Muscle layer of duodenum (tissue), 2 donors: ENCODE measurements at regions not wholly inside any gene's neighbourhood (a gene's known extent, or its start where the extent isn't known, plus 50 kb on each side); places are given as distances from the start of the nearest gene placed in this dataset.
A peak's percentile ranks its signal among the peaks of the same experiment; 100 is the strongest.

Experiments used
- H3K27ac ChIP-seq: one replicate; pipeline ENCODE4 v1.7.0; 2013; ENCODE audit warnings: mild to moderate bottlenecking, low read length
- H3K27me3 ChIP-seq: one replicate; pipeline ENCODE4 v1.7.0; 2013; ENCODE audit warnings: low read depth, mild to moderate bottlenecking, control low read depth, low read length
- H3K36me3 ChIP-seq, 2 donors: one replicate each; pipeline ENCODE4 v1.7.0; 2013; ENCODE audit warnings: low read length in 2 of 2, control low read depth in 1 of 2, mild to moderate bottlenecking in 1 of 2; ENCODE audit not compliant: insufficient read depth in 2 of 2, control insufficient read depth in 1 of 2
- H3K4me1 ChIP-seq, 2 donors: one replicate each; pipeline ENCODE4 v1.7.0; 2013; ENCODE audit warnings: low read length in 2 of 2, mild to moderate bottlenecking in 2 of 2, control low read depth in 1 of 2, moderate library complexity in 1 of 2; ENCODE audit not compliant: insufficient read depth in 2 of 2, control insufficient read depth in 1 of 2
- H3K4me3 ChIP-seq, 2 donors: one replicate each; pipeline ENCODE4 v1.7.0; 2013; ENCODE audit warnings: low read length in 2 of 2, low read depth in 1 of 2, mild to moderate bottlenecking in 1 of 2
- H3K9me3 ChIP-seq, 2 donors: one replicate each; pipeline ENCODE4 v1.7.0; 2013; ENCODE audit warnings: low read length in 2 of 2, control low read depth in 1 of 2, mild to moderate bottlenecking in 1 of 2; ENCODE audit not compliant: control insufficient read depth in 1 of 2
- donor health status: healthy.

DNA sequence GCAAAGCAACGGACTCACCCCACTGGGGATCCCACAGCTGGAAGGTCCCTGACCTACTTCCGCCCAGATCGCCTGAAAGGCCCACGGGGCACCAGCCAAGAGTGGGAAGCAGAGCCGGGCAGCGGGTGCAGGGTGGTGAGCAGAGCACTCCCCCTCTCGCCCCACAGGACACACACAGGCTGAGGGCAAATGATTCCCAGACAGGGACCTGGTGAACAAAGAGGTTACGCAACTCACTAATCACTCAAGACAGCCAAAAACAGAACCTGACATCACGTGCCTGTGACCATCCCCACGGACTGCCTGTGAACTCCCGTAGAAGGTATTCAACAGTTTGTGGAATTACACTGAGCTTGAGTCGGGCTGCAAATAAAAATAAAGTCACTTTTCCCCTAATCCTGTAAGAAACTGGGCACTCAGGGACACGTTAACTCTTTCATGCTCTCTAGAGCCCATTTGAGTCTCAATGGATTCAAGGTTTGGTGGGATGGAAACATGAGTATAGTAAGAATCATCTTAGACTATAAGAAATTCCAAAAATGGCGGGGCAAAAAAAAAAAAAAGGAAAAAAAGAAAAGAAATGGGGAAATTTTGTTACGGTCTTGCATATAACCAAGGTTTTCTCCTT, 396.1 kb downstream of the SOX9 start:
- no peak overlapping the region for H3K4me3 ChIP-seq
- H3K9me3 ChIP-seq: no peaks in the 10 kb centered on the region
- H3K4me1 ChIP-seq: peaks cover 0 to 7% of the 10 kb centered on the region in 2 donors
- H3K27ac ChIP-seq: no peak overlapping the region
- no peaks in the 10 kb centered on the region for H3K36me3 ChIP-seq
- H3K27me3 ChIP-seq: no peaks in the 10 kb centered on the region

DNA sequence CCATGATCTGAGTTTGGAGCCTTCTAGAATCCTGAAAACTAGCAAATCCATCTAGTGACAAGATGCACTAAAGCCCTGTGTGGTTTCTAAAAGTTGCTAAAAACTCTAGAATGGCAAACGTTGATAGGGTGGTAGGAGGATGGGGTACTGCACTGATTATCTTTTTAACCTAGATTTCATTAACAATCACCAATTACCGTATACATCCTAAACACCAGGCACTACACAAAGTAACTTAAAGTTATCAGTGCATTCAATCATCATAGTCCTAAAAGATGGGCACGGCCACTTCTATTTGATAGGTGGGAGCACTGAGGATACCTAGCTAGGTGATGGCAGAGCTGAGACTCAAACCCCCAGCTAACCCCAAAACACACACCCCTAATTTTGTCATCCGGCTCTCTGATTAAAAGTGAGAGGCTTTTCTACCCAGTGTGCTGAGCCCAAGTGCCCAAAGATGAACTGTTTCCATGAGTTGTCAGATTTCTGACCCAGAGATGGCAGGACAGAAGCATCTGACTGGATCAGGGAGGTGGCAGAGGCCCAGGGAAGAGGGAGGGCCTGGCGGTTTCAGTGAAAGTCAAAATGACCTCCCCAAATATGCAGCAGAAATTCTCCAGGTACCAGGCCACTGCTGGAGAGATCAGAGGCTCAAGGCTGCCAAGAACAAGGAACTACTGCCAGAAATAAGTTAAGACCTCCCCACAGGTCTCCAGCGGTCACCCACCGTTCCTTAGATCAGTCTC, 396.8 kb downstream of the SOX9 start:
- Histone ChIP-seq H3K9me3 (no peaks in the 10 kb centered on the region), H3K4me3 (no peak overlapping the region), H3K27me3 (no peaks in the 10 kb centered on the region), H3K36me3 (no peaks in the 10 kb centered on the region), H3K27ac (no peak overlapping the region), H3K4me1 (peaks cover 0 to 7% of the 10 kb centered on the region in 2 donors)

DNA sequence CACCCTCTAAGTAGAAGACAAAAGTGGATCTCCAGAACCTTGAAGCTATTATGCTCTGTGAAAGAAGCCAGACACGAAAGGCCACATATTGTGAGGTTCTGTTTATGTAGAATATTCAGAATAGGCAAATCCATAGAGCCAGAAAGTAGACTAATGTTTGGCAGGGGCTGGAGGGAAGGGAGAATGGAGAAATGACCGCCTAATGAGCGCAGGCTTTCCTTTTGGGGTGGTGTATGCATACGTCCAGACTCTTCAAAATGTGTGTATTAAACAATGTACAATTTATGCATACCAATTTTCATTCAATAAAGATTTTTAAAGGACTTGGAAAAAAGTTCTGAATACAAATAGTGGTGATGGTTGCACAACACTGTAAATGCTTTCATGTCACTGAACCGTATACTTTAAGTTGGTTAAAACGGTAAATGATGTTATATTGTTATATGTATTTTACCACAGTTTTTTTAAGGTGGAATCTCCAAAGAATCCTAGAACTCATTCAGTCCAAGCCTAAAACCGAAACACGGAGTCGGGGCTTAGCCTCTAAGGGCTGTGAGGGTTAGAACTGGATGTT, 397.4 kb downstream of the SOX9 start:
- no peaks in the 10 kb centered on the region for H3K36me3 ChIP-seq
- H3K4me1 ChIP-seq: peaks cover 0 to 7% of the 10 kb centered on the region in 2 donors
- H3K4me3 ChIP-seq: no peak overlapping the region
- H3K9me3 ChIP-seq: no peaks in the 10 kb centered on the region
- no peak overlapping the region for H3K27ac ChIP-seq
- H3K27me3 ChIP-seq: no peaks in the 10 kb centered on the region

DNA sequence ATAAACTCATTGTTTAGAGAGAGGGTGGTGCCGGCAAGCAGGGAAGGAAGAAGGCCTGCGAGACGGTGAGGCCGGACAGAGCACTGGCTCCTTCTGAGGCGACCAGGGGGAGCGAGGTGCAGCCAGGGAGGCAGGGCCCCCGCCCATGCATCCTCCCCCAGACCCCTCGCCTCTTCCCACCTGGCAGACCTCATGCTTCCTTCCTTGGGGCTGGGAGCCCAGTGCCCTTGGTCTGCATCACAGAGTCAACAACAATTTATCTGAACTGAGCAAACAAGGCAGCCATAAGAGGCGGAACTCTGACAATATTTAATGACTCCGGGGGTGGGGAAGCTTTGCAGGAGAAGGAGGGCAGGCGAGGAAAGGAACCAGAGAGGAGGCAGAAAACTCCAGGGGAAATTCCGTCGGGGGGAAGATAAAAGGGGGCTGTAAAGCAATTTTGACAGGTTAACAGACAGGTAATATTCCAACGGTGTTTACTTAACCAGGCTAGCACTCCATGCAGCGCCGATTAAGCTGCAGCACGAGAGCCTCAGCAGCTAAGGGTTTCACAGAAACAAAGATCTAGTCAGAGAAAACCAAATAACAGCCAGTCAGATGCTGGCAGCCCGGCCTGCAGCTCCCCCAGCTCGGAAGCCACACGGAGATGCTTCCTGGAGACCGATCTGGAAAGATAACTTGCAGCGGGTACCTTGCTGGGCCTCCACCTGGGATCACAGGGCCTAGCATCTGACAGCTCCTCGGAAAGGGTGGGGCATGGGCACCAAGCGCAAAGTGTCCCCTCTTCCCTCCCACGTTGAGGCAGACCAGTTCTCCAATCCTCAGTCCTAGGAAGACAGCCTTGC, 398.2 kb downstream of the SOX9 start:
- H3K27me3 ChIP-seq: no peaks in the 10 kb centered on the region
- H3K4me3 ChIP-seq: no peak overlapping the region
- peaks cover 0 to 7% of the 10 kb centered on the region in 2 donors for H3K4me1 ChIP-seq
- no peaks in the 10 kb centered on the region for H3K9me3 ChIP-seq
- no peaks in the 10 kb centered on the region for H3K36me3 ChIP-seq
- H3K27ac ChIP-seq: peak overlapping the region; percentile 9

DNA sequence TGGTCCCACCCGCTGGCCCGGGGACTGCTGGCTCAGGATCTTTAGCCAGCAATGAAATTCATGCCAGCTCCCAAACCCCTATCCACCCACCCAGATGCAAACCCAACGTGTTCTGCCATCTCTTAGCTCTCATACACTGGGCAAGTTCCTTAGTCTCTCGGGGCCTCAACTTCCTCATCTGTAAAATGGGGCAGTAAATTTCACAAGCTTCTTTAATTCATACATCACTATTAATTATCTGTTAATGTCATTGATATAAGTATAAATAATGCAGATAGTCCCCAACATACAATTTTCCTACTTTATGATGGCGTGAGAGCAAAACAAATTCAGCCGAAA, 398.7 kb downstream of the SOX9 start:
- Histone ChIP-seq H3K27me3 (no peaks in the 10 kb centered on the region), H3K4me3 (no peak overlapping the region), H3K9me3 (no peaks in the 10 kb centered on the region), H3K4me1 (peaks cover 0 to 7% of the 10 kb centered on the region in 2 donors), H3K27ac (peak overlapping the region; percentile 9), H3K36me3 (no peaks in the 10 kb centered on the region)

DNA sequence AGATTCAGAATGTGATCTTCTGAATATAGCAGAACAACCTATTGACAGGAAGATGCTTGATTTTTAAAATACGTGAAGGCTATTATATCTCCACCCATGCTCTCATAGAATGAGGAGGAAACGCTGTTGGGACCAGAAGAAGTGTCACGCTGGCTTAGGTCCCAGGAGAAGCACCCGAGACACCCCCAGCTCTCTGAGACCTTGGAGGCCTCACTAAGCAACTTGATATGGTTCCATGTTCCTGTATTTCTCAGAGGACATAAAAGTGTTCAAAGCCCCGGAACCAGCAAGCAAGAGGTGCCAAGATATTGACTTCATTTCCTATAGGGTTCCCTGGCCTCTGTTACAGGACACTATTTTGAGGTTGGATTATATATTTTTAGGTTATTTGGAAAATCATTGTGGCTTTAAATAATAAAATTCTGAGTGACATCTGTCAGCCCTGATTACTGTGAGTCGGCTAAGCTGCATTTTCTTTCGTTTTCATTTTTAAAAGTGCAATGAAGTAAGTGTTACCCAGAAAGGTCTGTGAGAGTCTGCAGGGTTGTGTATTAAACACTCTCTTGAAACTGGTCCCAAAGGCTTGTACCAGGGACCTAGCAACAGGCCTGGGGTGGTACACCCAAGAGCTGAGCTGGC, 400.0 kb downstream of the SOX9 start:
- Histone ChIP-seq H3K4me1 (no peaks in the 10 kb centered on the region), H3K36me3 (no peaks in the 10 kb centered on the region), H3K27me3 (no peaks in the 10 kb centered on the region), H3K27ac (peak overlapping the region; percentile 39), H3K4me3 (peak overlapping the region in 1 of 2 donors; percentile 21), H3K9me3 (no peaks in the 10 kb centered on the region)

DNA sequence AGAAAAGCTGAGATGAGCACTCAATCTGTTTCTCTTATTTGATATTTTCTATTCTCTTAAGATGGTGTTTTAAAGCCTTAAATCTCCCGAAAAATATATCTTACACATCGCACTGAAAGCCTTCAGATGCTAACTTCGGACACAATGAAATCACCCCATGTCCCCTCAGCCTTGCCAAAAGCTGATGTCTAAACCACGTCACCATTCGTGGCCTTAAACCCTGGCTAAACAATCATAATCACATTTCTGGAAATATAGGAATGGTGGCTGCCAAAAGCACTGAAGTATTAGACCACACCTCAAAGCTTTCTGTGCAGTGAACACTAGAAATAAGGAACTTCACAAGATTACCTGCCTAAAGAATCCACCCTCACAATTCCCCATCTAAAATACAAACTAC, 402.7 kb downstream of the SOX9 start:
- Histone ChIP-seq H3K27me3 (no peaks in the 10 kb centered on the region), H3K9me3 (no peaks in the 10 kb centered on the region), H3K36me3 (no peaks in the 10 kb centered on the region), H3K27ac (no peak overlapping the region), H3K4me3 (no peak overlapping the region), H3K4me1 (no peaks in the 10 kb centered on the region)

DNA sequence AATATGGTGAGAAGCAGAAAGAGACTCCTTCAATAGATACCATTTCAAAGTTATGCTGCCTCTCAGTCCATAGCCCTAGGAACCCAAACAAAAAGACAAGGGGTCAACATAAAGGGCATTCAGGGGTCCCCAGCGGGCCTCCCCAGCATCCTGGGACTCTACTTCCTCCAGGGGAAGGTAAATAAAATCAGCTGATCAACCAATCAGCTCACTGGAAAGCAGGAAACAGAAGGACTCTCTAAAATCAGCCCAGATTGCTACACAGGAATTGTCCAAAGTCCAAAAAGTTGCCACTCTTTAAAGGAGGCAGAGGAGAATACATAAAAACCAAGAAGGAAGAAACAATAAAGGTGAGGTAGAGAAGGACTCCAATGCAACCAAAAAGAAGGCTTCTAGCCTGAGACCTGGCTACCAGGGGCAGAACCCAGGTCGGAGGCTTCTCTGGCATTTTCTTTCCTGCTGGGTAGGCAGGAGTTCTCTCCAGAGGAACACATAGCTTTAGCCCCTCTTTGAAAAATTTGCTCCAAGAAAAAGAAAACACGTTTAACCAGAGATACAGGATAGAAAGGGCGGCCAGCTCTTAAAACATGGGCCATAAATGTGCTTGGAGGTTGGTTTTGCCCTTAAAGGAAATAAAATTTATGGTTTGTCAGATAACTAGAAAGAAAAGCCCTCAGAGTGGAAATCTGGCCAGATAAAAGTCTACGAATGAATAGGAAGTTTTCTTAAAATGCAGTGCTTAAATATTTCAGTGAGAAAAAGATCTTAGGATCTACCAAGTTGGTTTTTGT, 404.6 kb downstream of the SOX9 start:
- no peaks in the 10 kb centered on the region for H3K27me3 ChIP-seq
- H3K36me3 ChIP-seq: no peaks in the 10 kb centered on the region
- H3K4me3 ChIP-seq: no peak overlapping the region
- peak overlapping the region; percentile 53 for H3K27ac ChIP-seq
- H3K4me1 ChIP-seq: no peaks in the 10 kb centered on the region
- H3K9me3 ChIP-seq: no peaks in the 10 kb centered on the region

DNA sequence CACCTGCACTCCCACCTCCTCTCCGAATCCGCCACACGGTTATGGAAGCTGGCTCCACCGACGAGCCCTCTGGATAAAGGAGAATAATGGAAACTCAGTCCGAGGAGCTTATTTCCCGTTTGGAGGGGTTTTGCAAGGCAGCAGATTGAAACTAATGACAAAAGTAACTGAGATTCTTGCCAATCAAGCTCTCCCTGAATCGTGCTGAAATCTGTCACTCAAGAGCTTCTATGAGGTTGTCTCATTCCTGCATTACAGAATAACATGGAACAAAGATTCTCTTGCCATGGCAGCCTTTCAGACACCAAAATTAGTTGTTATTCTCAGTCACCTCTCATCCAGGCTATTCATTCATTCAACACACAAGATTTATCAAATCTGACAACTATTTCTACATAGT, 405.9 kb downstream of the SOX9 start:
- Histone ChIP-seq H3K36me3 (no peaks in the 10 kb centered on the region), H3K9me3 (no peaks in the 10 kb centered on the region), H3K4me1 (no peaks in the 10 kb centered on the region), H3K4me3 (no peak overlapping the region), H3K27me3 (no peaks in the 10 kb centered on the region), H3K27ac (no peak overlapping the region)

DNA sequence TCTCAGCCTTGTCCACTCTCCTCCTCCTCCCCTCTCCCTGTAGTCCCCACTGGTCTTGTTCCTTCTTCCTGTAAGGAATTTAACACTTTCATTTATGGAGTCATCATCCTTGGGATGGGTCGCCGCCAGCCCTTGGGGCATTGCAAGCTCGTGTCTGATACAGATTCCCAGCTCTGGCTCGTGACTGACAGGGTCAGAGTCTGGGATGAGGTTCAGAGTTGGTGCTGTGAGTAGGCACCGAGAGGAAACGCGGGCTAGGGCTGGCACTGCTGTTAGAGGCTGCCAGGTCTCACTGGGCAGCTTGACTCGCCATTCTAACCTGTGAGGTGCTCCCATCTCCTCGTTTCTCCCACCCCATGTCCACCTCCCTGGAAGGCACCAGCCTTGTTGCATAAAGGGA, 407.0 kb downstream of the SOX9 start:
- no peaks in the 10 kb centered on the region for H3K4me1 ChIP-seq
- H3K27me3 ChIP-seq: no peaks in the 10 kb centered on the region
- H3K9me3 ChIP-seq: no peaks in the 10 kb centered on the region
- H3K27ac ChIP-seq: no peak overlapping the region
- H3K4me3 ChIP-seq: no peak overlapping the region
- no peaks in the 10 kb centered on the region for H3K36me3 ChIP-seq
